GM20000 (cell line): ENCODE measurements at regions not wholly inside any gene's neighbourhood (a gene's known extent, or its start where the extent isn't known, plus 50 kb on each side); places are given as distances from the start of the nearest gene placed in this dataset.

Experiments used
- DNase-seq: peaks from one replicate; pipeline ENCODE4 v3.0.0; 2012; ENCODE audit warnings: low spot score
- CTCF ChIP-seq: IDR thresholded peaks from 2 replicates; pipeline ENCODE4 v1.5.1; 2012; ENCODE audit warnings: mild to moderate bottlenecking, control low read depth; ENCODE audit errors: extremely low read depth, missing control alignments

- DNase-seq, result no peak
- no peak for TF ChIP-seq CTCF
These were observed 707.5 kb downstream of the BCL11B start for GRCh38 chr14:98564541-98564940.

DNA sequence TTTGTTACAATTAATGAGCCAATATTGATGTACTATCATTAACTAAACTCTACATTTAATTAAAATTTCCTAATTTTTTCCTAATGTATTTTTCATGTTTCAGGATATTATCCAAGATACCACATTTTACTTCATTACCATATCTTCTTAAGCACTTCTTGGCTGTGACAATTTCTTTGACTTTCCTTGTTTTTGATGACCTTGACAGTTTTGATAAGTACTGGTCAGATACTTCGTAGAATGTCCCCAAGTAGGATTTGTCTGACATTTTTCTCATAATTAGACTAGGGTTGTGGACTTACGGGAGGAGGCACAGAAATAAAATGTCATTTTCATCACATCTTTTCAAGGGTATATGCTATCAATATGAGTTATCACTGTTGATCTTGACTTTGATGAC is 700.9 kb downstream of the BCL11B start:
- TF ChIP-seq CTCF, result no peak
- DNase-seq, result no peak

DNA sequence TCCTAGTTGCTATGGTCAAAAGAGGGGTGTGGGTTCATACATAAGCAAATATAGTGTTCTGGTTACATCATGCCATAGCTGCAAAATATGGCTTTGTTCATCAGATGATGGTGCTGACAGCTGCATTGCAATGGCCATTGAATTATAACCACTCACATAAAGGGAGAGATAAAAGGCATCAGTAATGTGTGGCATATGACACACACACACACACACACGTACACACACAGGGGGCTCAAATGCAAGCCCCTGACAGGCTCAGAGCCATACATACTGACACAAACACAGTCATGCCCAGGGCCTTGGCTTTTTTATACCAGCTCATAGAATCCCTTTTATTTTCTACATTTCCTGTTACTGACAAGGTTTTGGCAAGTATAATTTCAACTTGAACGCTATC is 698.9 kb downstream of the BCL11B start:
- no peak for DNase-seq
- no peak for TF ChIP-seq CTCF

- no peak for DNase-seq
- TF ChIP-seq CTCF, result no peak
These were observed 695.5 kb downstream of the BCL11B start for GRCh38 chr14:98576463-98576862.

DNA sequence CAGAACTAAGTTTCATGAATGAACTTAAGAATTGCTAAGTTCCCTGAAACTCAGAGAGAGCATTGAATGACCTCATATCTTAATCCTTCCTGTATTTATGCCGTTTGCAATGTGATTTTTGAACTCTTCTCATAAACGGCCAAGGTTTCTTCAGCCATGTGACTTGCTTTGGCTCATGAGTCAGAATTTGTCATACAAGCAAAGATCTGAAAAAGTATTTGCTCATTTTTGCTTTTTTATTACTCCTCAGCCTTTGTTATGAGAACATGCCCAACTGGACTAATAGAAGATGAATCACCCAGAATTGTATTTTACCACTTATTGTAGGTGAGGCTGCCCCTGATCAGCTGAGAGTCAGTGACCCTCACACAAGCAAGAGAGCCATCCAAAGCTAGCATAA is 693.8 kb downstream of the BCL11B start:
- no peak for DNase-seq

GRCh38 chr14:98579140-98579539 is 692.9 kb downstream of the BCL11B start:
- no peak for TF ChIP-seq CTCF
- DNase-seq, result no peak

More for the DNA sequence above, 693.8 kb downstream of the BCL11B start:
- TF ChIP-seq CTCF, result no peak

DNA sequence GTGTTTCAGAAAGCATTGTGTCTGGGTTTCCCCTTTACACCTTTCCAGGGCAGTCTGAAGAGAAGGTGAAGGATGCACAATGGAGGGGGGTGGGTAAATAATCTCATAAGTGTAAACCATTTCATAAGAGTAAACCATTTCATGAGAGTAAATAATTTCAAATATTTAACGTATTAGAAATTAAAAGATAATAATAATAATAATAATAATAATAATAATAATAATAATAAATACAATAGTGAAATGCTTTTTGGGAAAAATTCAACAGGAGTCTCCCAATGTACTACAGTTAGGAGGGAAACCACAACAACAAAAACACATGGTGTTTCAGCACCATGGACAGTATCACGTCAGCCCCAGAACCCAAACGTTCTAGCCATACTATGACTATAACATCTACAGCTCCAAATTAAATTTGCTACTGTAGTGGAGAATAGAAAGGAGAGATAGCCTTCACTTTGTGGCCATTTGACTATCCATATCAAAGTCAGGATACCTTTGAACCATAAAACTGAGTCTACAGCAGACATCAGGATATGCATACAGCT is 691.8 kb downstream of the BCL11B start:
- TF ChIP-seq CTCF, result no peak
- no peak for DNase-seq
